Panc1 (cell line): ENCODE measurements at regions not wholly inside any gene's neighbourhood (a gene's known extent, or its start where the extent isn't known, plus 50 kb on each side); places are given as distances from the start of the nearest gene placed in this dataset.
"Not testable (repeated sequence)": the region's sequence is repeated elsewhere in the genome, so short reads cannot be mapped to it uniquely, and the experiment has no call there.

Experiments
- CTCF ChIP-seq: fragments of 450-650 bp; IDR thresholded peaks from 2 replicates; pipeline ENCODE4 v1.5.1; 2017; ENCODE audit warnings: mild to moderate bottlenecking
- POLR2AphosphoS5 ChIP-seq: IDR thresholded peaks from 2 replicates; pipeline ENCODE4 v1.6.1; 2012; ENCODE audit warnings: mild to moderate bottlenecking, low read depth, low read length, moderate library complexity
- REST ChIP-seq, 2 experiments: IDR thresholded peaks; 2 replicates each; pipeline ENCODE4 v1.6.1; 2011 to 2012; ENCODE audit warnings: low read depth in 2 of 2, control low read depth in 1 of 2, low read length in 1 of 2, mild to moderate bottlenecking in 1 of 2, moderate library complexity in 1 of 2; ENCODE audit not compliant: insufficient read depth in 1 of 2
- TCF7L2 ChIP-seq: IDR thresholded peaks from 2 replicates; pipeline ENCODE4 v1.6.1; 2011; ENCODE audit warnings: mild to moderate bottlenecking, low read depth, low read length, inconsistent platforms

- TF ChIP-seq CTCF; REST (IDR thresholded peaks at IDR 0.05; ENCODE audit: insufficient read depth in 1 of 2, low read depth in 2 of 2, low read length in 1 of 2); POLR2AphosphoS5; TCF7L2: not testable (repeated sequence)
Observed at GRCh38 chr12:88828537-88828936, 248.3 kb upstream of the KITLG start.
